Globus pallidus (tissue), 1 donor: ENCODE measurements at regions not wholly inside any gene's neighbourhood (a gene's known extent, or its start where the extent isn't known, plus 50 kb on each side); places are given as distances from the start of the nearest gene placed in this dataset.
A peak's percentile ranks its signal among the peaks of the same experiment; 100 is the strongest.

ENCODE experiments used
- DNase-seq: peaks from one replicate; pipeline ENCODE4 v3.0.0-alpha.2; 2015; ENCODE audit warnings: low spot score

DNA sequence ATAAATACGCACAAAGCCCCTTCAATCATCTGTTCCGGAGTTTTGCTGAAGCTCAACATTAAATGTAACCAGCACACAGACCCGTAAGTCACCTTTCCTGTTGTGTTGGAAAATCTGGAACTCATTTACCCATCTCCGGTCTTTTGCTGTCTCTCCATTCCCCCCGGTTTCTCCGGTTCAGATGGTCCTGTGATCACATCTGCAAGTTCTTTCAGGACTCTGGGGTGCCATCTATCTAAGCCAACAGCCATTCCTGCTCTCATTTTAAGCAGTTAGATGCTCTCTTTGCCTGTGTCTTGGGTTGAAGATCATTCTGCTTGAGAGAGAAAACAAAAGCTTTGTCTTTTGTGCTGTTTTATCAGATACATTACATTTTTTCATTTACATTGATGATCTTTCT, 91.7 kb upstream of the TGIF1 start:
- DNase-seq, result no peak

- DNase-seq, result peak; percentile 82
Measured at GRCh38 chr18:3360211-3360610, 89.8 kb upstream of the TGIF1 start.

DNA sequence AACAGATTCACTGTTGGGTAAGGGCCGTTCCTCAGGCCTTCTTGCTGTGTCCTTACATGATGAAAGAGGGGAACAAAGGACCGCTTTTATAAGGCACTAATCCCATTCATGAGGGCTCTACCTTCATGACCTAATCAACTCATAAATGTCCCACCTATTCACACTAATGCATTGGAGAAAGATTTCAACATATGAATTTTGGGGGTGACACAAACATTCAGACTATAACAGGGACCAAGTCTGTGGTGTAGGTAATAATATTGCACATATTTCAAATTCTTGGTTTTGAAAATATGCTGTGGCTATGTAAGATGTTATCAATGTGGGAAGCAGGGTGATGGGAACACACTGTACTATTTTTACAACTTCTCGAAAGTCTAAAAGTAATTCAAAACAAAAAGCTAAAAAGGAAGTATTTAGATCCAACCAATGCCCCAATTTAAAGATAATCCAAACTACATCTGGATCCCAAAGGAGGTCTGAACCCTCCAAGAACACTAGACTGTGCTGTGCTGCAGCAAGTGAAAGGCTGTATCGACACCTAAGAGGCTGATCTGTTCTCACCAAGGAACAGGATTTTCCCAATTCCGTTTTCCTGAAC, 82.4 kb upstream of the TGIF1 start:
- no peak for DNase-seq

GRCh38 chr18:3368193-3368592, 81.8 kb upstream of the TGIF1 start:
- DNase-seq, result no peak

GRCh38 chr18:3379685-3380084, 70.3 kb upstream of the TGIF1 start:
- DNase-seq, result no peak

DNA sequence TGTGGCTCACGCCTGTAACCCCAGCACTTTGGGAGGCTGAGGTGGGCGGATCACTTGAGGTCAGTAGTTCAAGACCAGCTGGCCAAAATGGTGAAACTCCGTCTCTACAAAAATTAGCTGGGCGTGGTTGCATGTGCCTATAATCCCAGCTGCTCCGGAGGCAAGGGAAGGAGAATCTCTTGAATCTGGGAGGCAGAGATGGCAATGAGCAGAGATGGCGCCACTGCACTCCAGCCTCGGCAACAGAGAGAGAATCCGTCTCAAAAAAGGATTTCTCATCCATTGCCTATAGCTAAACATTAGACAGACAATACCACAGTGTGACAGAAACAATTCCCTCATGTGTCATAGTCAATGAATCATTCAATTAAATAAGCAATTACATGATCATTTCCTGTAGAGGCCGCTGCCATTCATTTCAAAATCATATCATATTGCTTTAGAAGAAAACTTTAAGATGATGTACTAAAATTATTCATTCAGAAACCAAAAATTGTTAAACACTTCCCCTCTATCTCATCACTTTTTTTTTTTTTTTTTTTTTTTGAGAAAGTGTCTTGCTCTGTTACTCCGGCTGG, 69.5 kb upstream of the TGIF1 start:
- DNase-seq, result no peak

GRCh38 chr18:3383381-3383915, 66.5 kb upstream of the TGIF1 start:
- no peak for DNase-seq

GRCh38 chr18:3384664-3385563, 65.1 kb upstream of the TGIF1 start:
- no peak for DNase-seq

DNA sequence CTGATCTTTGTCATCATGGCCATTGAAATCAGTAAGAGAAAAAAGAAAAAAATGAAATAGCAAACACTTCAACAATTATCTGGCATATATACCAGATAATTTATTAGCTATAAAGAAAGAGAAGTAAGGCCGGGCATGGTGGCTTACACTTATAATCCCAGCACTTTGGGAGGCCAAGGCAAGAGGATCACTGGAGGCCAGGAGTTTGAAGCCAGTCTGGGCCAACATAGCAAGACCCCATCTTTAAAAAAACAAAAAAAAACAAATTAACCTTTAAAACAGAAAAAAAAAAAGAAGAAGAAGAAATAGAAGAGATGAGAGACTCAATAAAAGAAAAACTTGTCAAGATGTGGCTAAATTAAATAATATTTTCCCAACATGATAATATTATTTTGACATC, 61.6 kb upstream of the TGIF1 start:
- DNase-seq, result no peak

GRCh38 chr18:3388980-3389379, 61.0 kb upstream of the TGIF1 start:
- no peak for DNase-seq

GRCh38 chr18:3389977-3390376, 60.0 kb upstream of the TGIF1 start:
- DNase-seq, result no peak

- no peak for DNase-seq
Measured at GRCh38 chr18:3391704-3392466, 58.1 kb upstream of the TGIF1 start.

DNA sequence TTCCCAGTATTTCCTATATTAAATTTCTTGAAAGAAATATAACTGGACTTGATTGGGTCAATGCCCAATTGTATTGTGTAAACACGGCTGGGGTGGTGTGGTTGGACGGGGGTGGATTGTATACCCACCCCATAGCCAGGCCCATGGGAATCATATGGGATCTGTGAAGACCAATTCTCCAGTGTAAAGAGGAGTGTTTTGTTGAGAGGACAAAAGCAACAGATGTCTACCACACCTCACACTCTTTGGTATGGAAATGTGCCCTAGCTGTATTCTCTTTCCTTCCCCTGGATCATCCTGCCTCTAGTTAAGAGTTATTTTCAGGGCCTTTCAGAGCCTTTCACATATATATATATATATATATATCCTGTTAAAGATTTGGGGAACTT, 57.5 kb upstream of the TGIF1 start:
- DNase-seq, result no peak

- DNase-seq, result no peak
Measured at GRCh38 chr18:3394648-3395047, 55.3 kb upstream of the TGIF1 start.

DNA sequence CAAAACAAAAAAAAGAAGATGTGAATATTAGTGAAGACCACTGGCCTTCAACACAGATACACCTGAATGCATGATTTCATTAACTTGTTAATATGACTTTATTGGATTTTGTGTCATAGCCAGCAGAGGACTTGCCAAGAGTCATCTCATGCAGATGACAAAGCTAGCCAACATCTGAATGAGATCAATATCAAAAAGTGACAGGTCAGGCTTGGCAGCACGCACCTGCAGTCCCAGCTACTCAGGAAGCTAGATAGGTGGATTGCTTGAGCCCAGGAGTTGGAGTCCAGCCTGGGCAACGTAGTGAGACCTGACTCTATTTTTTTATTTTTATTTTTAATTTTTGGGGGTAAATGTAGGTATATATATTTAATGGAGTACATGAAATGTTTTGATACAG, 54.5 kb upstream of the TGIF1 start:
- no peak for DNase-seq

DNA sequence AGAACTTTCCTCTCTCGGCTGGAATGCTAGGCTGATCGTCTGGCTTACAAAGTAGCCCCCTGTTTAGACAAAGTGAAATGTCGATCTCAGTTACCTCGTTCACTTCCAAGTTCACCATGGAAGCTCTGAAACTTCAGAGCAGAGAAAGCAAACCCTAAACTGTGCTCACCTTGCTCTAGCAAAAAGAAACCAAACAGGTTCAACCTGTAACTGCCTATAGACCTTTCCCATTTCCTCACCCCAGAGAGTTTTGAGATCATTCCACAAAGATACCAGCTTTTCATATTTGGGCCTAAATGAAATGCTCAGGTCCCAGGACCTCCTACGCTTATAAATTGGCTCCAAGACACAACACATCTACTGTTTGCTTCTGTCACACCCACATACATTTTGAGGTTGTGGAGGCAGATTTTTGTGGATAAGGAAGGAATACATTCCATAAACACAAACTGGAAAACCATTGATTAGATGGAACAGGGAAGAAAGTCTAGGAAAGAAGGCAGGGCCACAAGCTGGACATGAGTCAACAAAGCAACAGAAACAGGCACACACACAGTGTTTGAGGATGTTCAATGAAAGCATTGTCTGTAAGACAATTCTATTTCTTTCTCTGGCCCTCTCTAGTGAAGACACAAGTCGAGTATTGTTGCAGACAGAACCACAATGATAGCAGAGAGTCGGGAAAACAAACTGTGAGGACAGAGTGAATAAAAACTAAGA, 52.8 kb upstream of the TGIF1 start:
- DNase-seq, result peak; percentile 97

DNA sequence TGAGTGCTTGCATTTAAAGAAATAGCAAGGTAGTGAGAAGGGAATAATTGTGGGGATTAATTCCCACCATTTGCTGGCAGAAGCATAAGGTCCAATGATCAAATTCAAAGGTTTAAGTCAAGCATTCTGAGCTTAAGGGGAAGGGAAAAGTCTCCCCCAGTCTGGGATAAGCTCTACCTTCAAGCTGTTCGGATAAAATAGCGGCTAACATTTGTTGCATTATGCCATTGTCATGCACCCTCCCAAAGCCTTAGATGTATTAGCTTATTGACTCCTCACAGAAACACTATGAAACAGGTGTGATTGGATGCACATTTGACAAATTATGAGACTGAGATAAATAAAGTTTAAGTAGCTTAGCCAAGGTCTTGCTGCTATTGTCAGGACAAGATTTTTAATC, 52.2 kb upstream of the TGIF1 start:
- DNase-seq, result no peak
